HUES48 (cell line): ENCODE measurements at regions not wholly inside any gene's neighbourhood (a gene's known extent, or its start where the extent isn't known, plus 50 kb on each side); places are given as distances from the start of the nearest gene placed in this dataset.

Source experiments
- H3K27ac ChIP-seq: one replicate; pipeline ENCODE4 v1.7.0; 2013; ENCODE audit warnings: low read depth, low read length, inconsistent platforms
- H3K27me3 ChIP-seq: 2 replicates; pipeline ENCODE4 v1.6.1; 2013; ENCODE audit warnings: mild to moderate bottlenecking, low read length; ENCODE audit not compliant: control insufficient read depth, insufficient read depth
- H3K36me3 ChIP-seq: 2 replicates; pipeline ENCODE4 v1.6.1; 2013; ENCODE audit warnings: low read length; ENCODE audit not compliant: control insufficient read depth, insufficient read depth
- H3K4me1 ChIP-seq: 2 replicates; pipeline ENCODE4 v1.6.1; 2013; ENCODE audit warnings: mild to moderate bottlenecking, low read length; ENCODE audit not compliant: control insufficient read depth, insufficient read depth
- H3K4me3 ChIP-seq: 2 replicates; pipeline ENCODE4 v1.5.1; 2013; ENCODE audit warnings: mild to moderate bottlenecking, low read depth, low read length
- H3K9ac ChIP-seq: 2 replicates; pipeline ENCODE4 v1.6.1; 2013; ENCODE audit warnings: mild to moderate bottlenecking, low read depth, low read length, moderate library complexity
- H3K9me3 ChIP-seq: 2 replicates; pipeline ENCODE4 v1.6.1; 2013; ENCODE audit warnings: low read length; ENCODE audit not compliant: control insufficient read depth, insufficient read depth

GRCh38 chr15:62750471-62750870 lies 292.1 kb upstream of the TPM1 start:
- no peak overlapping the region for H3K9ac ChIP-seq
- no peaks in the 10 kb centered on the region for H3K27me3 ChIP-seq
- H3K4me1 ChIP-seq: peaks cover 26% of the 10 kb centered on the region
- no peak overlapping the region for H3K4me3 ChIP-seq
- H3K27ac ChIP-seq: no peak overlapping the region
- H3K36me3 ChIP-seq: no peaks in the 10 kb centered on the region
- H3K9me3 ChIP-seq: no peaks in the 10 kb centered on the region

DNA sequence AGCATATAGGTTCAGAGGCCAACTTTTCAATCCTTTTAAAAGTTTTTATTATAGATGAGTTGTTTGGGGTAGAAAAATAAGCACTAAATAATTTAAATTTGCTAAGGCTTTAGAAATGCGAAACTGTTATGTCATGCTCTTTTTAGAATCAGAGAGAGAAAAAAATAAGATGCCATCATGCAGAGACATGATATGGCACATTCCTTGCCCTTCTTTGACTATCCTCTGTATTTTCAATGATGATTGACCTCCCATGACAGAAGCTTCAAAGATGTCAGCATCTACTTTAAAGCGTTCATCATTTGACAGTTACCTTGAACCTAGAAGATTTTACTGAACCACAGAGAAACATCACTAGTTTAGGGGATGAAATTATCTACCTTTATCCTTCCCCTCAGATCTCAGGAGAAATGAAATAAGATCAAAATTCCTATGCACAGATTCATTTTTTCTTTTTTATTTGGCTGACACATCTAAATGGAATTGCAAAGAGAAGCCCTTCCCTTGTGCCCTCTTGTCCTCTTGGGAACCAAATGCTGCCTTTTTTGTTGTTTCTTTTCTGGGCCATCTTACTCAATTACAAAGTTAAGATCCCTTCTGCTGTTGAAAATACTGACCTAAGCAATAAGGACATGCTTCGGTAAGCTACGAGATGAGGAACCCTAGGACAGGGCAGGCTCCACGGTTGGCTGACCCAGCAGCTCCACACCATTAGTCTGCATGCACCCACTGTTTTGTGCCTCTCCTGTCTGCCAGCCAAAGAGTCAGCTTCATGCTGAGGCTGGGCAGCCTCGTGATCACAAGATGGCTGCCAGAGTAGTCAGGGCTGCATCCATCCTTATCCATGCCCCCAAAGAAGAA lies 289.7 kb upstream of the TPM1 start:
- H3K4me1 ChIP-seq: peaks cover 33% of the 10 kb centered on the region
- H3K36me3 ChIP-seq: no peaks in the 10 kb centered on the region
- H3K27me3 ChIP-seq: no peaks in the 10 kb centered on the region
- H3K27ac ChIP-seq: no peak overlapping the region
- H3K9ac ChIP-seq: no peak overlapping the region
- no peaks in the 10 kb centered on the region for H3K9me3 ChIP-seq
- no peak overlapping the region for H3K4me3 ChIP-seq

DNA sequence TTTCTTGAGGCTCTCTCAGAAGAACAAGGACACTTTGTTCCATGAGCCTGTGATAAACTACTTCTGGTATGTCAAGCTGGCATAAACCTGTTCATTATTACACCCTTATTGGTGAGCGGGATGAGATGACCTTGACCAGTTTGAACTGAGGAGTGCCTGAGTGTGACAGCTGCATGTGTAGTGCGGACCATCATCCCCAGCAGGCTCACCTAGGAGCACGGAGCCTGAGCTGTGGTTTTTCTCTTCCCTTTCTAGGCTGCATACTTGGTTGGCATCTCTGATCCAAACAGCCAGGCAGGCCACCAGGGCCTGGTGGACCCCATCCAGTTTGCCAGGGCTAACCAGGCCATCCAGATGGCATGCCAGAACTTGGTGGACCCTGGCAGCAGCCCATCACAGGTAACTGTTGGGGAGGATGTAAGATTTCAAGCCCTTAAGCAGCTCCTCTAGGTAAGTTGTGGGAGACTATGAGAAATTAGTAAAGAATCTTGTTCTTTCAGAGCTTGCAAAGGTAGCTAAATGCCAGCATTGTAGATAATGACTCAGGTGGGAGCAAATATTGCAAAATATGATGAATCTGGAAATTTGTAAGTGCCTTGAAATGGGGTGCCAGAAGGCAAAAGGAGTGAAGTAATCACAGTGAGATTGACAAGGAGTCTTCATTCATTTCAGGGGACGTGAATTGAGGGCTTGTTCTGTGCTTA lies 288.9 kb upstream of the TPM1 start:
- Histone ChIP-seq H3K27ac (no peak overlapping the region), H3K36me3 (no peaks in the 10 kb centered on the region), H3K4me3 (no peak overlapping the region), H3K27me3 (no peaks in the 10 kb centered on the region), H3K4me1 (peaks cover 35% of the 10 kb centered on the region), H3K9me3 (no peaks in the 10 kb centered on the region), H3K9ac (no peak overlapping the region)

DNA sequence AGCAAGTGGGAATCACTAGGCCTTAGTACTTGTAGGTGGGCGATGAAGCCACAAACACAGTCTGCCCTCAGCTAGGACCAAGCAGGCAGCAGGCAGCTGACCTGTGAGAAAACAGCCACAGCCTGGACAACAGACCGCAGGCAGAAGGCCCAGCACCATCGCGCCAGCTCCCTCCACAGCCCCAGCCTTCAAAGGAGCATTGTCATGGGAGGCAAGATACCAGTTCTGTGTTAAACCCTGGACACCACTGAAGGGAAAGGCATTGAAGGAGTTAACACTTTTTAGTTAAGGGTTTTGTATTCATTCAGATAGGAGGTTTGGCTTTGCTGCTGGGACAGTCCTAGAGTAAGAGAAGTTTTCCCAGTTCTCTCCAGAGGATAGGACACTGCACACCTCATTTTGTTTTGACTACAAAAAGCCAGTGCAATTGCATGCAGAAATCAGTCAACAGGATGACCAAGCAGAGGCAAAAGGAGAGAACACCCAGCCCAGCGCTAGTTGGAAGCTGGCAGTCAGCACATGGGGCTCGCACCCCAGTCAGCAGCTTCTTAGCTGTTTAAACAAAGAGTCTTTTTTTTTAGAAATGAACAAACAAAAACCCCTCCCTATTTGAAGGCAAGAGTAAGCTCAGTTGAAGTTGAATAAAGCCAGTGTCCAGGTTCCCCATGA lies 286.1 kb upstream of the TPM1 start:
- Histone ChIP-seq H3K4me3 (no peak overlapping the region), H3K27ac (no peak overlapping the region), H3K9ac (no peak overlapping the region), H3K27me3 (no peaks in the 10 kb centered on the region), H3K36me3 (no peaks in the 10 kb centered on the region), H3K9me3 (no peaks in the 10 kb centered on the region), H3K4me1 (peaks cover 33% of the 10 kb centered on the region)

- H3K9me3 ChIP-seq: no peaks in the 10 kb centered on the region
- H3K4me3 ChIP-seq: no peak overlapping the region
- H3K27ac ChIP-seq: no peak overlapping the region
- H3K9ac ChIP-seq: no peak overlapping the region
- H3K27me3 ChIP-seq: no peaks in the 10 kb centered on the region
- peaks cover 33% of the 10 kb centered on the region for H3K4me1 ChIP-seq
- H3K36me3 ChIP-seq: peaks cover 4% of the 10 kb centered on the region; the same call in 1 of the 2 replicates
These were observed 285.6 kb upstream of the TPM1 start for GRCh38 chr15:62756995-62757360.

GRCh38 chr15:62757535-62757934 lies 285.0 kb upstream of the TPM1 start:
- Histone ChIP-seq H3K4me3 (no peak overlapping the region), H3K36me3 (peaks cover 9% of the 10 kb centered on the region; the same call in 1 of the 2 replicates), H3K27ac (no peak overlapping the region), H3K9ac (no peak overlapping the region), H3K4me1 (peaks cover 33% of the 10 kb centered on the region), H3K9me3 (no peaks in the 10 kb centered on the region), H3K27me3 (no peaks in the 10 kb centered on the region)

- no peaks in the 10 kb centered on the region for H3K27me3 ChIP-seq
- H3K4me3 ChIP-seq: no peak overlapping the region
- peak overlapping the region; percentile 87 for H3K27ac ChIP-seq
- peak overlapping the region; percentile 17; the same call in 1 of the 2 replicates for H3K9ac ChIP-seq
- no peaks in the 10 kb centered on the region for H3K9me3 ChIP-seq
- peaks cover 9% of the 10 kb centered on the region; the same call in 1 of the 2 replicates for H3K36me3 ChIP-seq
- H3K4me1 ChIP-seq: peaks cover 33% of the 10 kb centered on the region
These were observed 284.2 kb upstream of the TPM1 start for GRCh38 chr15:62758126-62758951.

DNA sequence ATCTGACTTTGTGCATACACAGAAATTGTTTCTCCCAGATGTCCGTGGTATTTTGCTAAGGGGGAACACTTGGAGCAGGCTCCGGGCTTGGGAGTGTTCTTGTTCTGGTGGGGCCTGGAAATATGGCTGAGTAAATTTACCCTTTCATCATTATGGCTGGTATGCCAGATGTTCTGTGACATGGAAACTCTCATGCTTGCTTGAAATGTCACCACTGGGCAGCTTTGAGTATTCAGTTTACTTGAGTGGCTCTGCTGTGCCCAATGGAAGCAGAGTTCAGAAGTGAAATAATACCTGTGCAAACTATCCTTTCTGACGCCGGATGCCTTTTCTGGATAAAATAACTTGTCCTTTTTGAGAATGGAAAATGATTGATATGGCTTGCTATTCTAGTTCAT lies 283.6 kb upstream of the TPM1 start:
- Histone ChIP-seq H3K4me3 (no peak overlapping the region), H3K27ac (peak overlapping the region; percentile 87)

GRCh38 chr15:62760538-62760937 lies 282.0 kb upstream of the TPM1 start:
- Histone ChIP-seq H3K9me3 (no peaks in the 10 kb centered on the region), H3K9ac (no peak overlapping the region), H3K36me3 (peaks cover 9% of the 10 kb centered on the region; the same call in 1 of the 2 replicates), H3K4me1 (peaks cover 33% of the 10 kb centered on the region), H3K27ac (no peak overlapping the region), H3K27me3 (no peaks in the 10 kb centered on the region), H3K4me3 (no peak overlapping the region)

More for the DNA sequence above, 283.6 kb upstream of the TPM1 start:
- Histone ChIP-seq H3K4me1 (peaks cover 33% of the 10 kb centered on the region), H3K9me3 (no peaks in the 10 kb centered on the region), H3K36me3 (peaks cover 9% of the 10 kb centered on the region; the same call in 1 of the 2 replicates), H3K9ac (no peak overlapping the region), H3K27me3 (no peaks in the 10 kb centered on the region)

DNA sequence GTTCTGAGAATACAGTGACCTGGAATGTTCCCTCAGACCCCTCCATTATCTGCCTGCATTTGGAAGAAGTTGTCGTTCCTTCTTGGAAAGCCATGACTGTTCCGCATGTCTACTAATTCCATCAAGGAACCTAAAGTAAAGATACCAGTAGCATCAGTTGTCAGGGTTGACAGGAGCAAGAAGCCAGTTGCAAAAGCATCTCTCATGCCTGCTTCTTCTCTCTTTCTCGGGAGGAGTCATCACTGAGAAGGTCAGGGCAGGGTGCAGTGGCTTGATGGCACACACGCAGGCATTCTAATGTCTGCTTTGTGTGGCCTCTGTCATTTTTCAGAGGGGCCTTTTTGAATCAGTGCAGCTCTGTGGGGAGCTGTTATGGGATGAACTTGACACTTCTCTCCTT lies 276.6 kb upstream of the TPM1 start:
- Histone ChIP-seq H3K27me3 (no peaks in the 10 kb centered on the region), H3K27ac (no peak overlapping the region), H3K9ac (no peak overlapping the region), H3K4me1 (no peaks in the 10 kb centered on the region), H3K36me3 (peaks cover 9% of the 10 kb centered on the region; the same call in 1 of the 2 replicates), H3K4me3 (no peak overlapping the region), H3K9me3 (no peaks in the 10 kb centered on the region)
